Glomerular endothelial cell (primary cell): ENCODE measurements at regions not wholly inside any gene's neighbourhood (a gene's known extent, or its start where the extent isn't known, plus 50 kb on each side); places are given as distances from the start of the nearest gene placed in this dataset.

Experiments
- DNase-seq: peaks from one replicate; pipeline ENCODE4 v3.0.0-alpha.2; 2011; ENCODE audit warnings: low read depth, low spot score; ENCODE audit errors: extremely low read depth

DNA sequence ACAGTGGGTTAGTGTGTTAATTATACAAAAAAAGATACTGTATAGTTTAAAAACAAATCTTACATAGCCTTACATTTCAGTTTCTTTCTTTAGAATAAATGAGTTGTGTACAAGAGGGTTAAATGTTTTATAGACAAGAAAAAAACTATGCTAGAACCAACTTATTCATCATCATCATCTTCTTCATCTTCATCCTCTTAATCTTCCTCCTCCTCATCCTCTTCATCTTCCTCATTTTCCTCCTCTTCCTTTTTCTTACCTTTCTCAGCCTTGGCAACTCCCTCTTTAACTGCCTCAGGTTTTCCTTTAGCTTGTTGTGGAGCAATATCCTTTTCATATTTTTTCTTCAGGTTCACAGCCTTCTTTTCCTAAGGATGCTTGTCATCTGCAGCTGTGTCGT lies 53.7 kb downstream of the RPS12 start:
- no peak for DNase-seq

DNA sequence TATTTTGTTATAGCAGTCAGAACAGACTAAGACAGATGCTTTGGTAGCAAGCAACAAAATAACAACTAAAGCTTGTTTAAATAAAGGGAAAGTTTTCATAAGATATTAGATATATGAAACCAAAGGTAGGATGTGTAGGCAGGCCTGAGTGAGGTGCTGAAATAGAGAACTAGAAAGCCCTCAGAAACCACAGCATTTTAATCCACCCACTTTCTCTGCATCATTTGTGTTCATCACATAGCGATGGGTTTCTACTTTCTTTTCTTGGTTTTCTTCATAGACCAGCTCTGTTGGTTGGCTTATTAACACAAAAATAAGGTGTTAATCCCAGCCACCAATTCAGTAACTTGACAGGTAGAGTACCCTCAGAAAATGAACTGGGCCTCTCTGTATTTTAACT lies 58.6 kb downstream of the RPS12 start:
- DNase-seq: no peak

- DNase-seq: no peak
These were observed 62.6 kb downstream of the RPS12 start for GRCh38 chr6:132877003-132877402.

- no peak for DNase-seq
These were observed 72.8 kb downstream of the RPS12 start for GRCh38 chr6:132887204-132887603.

DNA sequence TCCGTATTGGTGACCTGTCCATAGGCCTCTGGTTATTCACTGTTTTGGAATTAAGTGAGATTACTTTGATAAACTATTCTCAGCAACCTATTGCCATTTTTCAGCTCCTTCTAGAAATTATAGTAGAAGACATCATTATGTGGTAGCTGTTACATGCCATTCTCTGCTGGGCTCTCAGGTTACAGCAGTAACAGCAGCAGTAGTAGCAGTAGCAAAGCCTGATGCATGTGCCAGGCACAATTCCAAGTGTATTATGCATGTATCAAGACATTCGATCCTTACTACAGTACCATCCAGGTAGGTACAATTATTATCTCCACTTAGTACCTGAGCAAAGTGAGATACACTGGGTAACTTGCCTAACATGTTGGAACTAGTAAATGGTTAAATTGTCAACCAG lies 74.3 kb downstream of the RPS12 start:
- DNase-seq: no peak

DNA sequence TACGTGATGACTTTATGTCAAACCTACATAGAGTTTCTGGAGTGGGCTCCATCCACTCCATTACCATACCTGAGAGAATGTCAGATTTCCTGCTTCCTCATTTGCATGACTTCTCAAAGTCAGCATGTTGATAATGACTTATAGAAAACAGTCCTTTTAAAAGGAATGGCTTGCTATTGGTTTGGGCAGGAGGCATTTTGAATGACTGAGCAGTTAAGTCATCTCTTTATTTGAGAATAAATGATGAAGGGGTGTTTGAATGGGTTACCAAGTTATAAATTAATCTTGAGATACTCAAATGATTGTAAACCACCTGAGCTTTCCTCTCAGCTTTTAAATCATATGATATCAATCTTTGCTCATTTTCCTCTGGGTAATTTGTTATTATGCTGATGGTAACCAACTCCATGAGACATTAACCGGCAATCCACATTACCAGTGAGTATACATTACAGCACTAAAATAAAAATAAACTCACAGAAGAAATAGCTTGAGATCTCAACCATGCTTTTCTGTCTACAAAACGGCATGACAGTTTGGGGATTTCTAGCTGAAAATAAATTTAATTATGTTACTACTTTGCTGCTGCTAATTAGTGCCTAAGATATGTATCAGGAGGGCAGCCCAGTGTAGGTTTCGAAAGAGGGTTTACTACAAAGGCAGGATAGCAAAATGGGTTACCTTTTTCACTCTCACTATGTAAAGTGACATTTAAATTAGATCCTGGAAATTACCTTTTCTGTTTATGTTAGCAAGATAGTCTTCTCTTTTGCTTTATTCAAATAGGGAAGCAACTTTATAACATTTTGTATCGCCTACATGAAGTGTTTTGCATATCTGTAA lies 78.8 kb downstream of the RPS12 start:
- DNase-seq: no peak

DNA sequence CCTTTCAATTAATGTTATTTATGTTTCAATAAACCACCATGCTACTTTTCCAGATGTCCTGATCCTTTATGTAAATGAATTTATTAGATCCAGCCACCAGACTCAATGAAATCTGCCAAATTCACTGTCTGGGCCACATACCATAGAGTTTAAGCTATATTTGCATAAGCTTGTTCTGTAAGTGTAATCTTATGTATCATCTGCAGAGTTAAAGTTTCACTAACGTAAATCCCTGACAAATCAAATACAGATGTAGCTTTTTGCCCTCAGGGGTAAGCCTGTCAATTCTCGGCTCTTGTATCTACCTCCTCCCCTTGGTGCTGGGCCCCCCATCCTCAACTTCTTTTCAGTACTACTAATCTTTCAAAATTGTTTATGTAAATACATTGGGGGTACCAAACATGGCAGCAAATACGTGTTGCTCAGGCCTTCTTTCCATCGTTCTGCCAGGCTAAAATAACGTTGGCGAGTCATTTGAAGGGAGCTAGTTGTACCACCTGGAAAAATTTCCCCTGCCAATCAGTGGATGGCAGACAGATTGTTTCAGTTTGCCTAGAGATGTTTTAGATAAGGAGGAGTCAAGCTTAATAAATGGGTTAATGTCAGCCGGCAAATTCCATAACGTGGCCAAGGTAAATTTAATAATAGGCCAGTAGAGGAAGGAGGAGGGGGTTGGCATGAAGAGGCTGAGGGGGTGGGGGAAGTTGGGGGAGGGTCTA lies 79.6 kb downstream of the RPS12 start:
- DNase-seq: no peak

- DNase-seq: no peak
These were observed 84.0 kb downstream of the RPS12 start for GRCh38 chr6:132898376-132898775.

DNA sequence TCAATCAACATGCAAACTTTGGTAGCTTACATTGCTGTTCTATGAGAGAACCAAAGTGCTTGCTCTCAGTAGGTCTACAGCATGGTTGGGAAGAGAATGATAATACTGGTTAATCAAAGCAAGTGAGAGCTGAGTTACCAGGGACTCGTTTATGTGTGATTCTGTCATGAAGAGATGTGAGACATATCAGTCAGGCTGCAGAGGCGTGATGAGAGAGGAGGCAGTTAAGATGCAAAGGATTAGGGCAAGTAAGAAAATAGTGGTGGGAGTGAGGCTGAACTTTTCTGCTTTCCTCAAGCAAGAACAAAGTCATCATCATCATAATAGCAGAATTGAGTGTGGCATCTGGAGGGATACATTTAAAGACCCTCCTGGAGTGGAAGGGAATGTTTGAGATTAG lies 86.5 kb downstream of the RPS12 start:
- DNase-seq: no peak

- DNase-seq: no peak
These were observed 88.5 kb downstream of the RPS12 start for GRCh38 chr6:132902901-132903300.

DNA sequence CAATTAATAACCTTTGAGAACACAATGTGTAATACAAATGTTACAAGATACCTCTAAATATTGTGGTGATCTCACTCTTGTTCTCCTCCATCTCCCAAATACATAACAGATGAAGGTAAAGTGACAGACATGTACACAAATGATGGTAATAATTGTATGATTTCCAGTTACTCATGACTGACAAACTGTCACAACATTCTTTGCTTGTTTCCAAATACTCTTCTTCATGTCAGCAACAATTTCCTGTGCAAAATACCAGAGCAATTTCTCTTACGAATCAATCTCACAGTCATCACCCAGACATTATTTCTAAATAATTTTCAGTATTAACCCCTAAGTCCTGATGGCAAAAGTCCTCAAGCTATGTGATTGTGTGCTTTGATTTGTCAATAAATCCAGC lies 92.9 kb downstream of the RPS12 start:
- DNase-seq: no peak

DNA sequence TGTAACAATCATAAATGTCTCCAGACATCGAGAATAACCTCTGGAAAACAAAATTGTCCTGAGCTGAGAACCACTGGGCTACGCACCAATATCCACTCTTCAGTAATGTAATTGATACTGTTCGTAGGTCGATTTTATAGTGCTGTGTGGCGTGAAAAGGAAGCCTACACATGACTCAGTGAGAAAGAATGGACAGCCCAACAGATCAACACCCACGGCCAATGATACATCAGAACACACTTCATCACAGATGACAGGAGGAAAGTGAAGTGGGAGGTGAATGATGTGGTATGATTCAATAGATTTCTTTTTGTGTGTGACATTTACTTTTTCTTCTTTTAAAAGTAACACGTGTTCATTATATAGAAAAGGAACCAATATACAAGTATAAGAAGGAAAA lies 93.5 kb downstream of the RPS12 start:
- DNase-seq: no peak

DNA sequence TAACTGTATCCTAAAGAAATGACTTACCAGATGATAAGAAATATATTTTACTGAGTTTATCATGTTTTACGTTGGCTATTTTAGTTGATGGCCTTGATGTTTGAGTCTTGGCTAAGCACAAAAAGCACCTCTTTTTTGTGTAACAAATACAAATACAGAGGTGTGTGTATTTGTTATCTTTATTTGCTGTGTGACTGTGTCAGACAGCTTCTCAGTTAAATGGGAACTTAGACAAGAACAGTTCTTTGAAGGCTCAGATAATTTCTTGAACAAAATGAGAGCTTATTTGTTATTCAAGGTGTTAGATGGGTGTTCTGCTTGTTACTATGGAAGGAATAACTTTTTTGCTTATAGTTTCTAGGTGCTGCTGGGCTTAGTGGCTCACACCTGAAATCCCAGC lies 95.4 kb downstream of the RPS12 start:
- no peak for DNase-seq

DNA sequence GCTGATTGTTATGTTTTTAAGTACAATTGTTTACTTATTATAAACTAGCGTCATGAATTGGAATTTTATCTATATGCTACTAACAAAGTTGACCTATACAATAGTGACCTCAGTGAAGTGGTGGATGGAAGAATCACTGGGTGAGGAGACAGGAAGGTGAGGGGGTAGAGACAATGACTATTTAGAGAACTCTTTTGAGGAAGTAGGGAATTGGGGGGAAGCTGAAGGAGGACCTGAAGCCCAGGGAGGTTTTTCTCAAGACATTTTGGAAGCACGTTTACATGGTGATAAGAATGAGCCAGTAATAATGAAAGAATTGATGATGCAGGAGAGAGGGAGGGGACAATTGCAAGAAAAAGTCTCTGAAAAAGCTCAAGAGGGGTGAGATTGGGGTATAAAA lies 96.4 kb downstream of the RPS12 start:
- DNase-seq: no peak

DNA sequence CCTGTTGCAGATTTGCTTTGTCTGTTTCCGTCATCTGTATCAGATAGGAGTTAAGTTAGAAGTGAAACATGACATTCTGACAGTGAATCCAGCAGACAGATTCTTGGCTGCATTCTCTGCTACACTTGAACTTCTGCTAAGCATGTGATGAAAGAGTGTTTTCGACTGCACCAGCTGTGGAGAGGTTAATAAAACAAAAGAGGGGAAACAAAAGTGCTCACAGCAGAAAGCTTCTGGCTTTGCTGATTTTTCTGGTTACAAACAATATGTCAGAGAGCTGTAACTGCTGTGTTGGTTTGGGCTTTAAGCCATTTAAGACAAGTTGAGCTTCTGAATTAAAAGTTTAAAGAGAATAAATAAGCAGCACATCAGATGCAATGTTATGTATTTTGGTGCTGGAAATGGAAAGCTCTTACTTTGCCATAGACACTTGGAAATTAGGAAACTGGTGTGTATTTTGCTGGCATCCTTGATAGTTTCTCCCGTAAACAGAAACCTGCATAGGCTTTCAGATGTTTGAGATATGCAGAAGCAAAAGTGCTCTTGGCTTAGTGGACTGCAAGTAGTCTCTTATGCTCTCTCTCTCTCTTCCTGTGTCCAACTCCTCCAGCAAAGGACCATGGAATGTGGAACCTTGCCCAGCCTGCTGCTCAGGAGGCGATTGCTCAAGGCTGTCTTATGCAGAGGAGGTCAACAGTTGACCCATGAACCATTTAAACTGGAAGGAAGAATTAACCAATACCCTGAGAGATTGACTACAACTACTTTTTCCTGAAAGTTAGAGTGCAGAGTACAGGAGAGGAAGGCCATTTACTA lies 104.9 kb downstream of the RPS12 start:
- DNase-seq: no peak

DNA sequence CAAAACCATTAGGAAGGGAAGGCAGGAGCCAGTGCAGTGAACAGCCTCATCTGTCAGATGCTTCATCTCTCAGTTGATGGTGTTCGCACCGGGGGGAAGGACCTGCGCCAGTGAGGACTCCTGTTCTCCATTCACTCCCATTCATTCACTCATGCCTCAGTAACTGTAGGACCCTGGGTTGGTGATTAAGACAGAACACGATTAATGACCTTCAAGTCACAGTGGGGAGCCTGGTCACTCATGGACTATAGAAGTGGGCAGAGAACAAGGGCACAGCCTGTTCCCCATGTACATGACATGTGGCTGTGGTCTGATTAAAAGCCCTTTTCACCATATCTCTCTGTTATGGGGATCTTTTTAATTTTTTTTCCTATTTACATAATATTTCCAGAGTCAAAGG lies 113.3 kb downstream of the RPS12 start:
- no peak for DNase-seq

DNA sequence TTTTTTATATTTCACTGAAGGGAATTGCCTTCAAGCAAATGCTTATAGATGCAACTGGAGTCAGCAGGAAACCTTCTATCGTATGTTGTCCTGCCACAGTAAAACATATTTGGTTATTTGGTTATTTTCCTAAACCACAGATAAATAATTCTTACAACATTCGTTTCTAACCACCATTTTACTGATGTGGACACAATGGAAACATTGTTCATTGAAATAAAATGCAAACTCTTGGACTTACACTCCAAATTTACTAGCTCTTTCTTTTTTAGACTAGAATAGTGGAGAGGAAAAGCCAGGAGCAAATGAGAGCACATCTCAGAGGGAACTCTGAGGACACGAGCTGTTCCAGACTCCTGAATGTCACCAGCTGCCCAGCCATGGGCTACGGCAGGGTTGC lies 114.8 kb downstream of the RPS12 start:
- no peak for DNase-seq

- no peak for DNase-seq
These were observed 116.9 kb downstream of the RPS12 start for GRCh38 chr6:132931313-132931712.

DNA sequence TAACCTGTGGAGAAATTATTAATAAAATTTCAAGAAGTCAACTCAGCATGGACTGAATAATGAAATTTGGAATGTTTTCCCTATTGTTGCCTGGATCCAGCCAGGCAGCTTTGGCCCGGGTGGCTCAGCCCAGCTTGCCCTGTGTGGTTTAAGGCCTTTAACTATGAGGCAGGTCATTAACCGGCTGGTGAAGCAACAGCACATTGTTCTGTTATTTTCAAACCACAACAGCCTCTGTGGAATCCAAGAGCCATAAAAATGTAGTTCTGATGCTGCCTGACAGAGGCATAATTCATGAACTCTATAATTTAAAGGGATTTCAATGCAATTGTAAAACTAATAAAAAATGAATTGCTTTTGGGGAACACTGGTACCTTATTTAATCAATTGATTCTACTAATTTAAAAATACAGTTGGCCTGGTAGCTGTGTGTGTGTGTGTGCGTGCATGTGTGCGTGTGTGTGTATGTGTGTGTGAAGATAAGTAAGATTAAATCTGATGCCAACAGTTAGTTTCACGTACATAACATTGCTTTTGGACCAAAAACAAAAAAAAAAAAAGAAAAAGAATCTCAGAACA lies 117.7 kb downstream of the RPS12 start:
- DNase-seq: no peak

DNA sequence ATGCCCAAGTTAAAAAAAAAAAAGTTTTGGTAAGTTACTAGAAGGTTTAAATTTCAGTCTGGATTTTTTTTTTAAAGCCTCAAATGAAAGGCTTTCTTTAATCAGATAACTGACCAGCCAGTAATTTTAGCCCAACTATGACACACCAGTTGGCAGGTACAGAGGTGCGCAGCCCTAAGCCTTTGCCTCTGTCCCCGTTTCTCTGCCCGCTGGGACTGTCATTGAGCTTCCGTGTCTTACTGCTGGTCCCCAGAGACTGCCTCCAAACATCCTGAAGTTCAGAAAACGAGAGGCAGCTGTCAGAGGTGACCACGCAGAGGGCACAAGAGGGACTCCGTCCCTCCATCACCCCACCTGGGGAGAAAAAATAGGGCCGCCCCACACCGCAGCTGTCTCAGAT lies 118.2 kb downstream of the RPS12 start:
- DNase-seq: no peak

DNA sequence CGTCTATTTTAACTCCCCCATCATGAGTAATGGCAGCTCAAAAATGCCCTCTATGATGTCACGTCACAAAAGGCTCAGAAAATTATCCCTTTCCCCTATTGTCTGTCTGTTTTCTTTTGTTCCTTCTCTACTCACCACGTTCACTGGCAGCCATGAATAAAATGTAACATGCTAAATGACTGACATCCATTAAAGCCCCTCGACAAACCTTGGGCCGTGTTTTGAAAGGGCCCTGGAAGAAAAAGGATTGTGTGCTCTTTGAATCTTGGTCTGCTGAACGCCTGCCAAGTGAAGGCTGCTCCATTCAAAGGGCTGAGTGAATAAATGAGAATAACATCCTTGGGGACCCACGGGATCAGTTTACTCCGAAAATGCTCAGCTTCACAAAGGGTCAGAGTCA lies 118.7 kb downstream of the RPS12 start:
- no peak for DNase-seq
